Epithelial cell of proximal tubule (primary cell): ENCODE measurements at regions not wholly inside any gene's neighbourhood (a gene's known extent, or its start where the extent isn't known, plus 50 kb on each side); places are given as distances from the start of the nearest gene placed in this dataset.

ENCODE experiments used
- DNase-seq: peaks from one replicate; pipeline ENCODE4 v3.0.0-alpha.2; 2011; ENCODE audit warnings: low read depth
- H3K4me3 ChIP-seq: 2 replicates; pipeline ENCODE4 v1.5.1; 2011; ENCODE audit warnings: low read depth, mild to moderate bottlenecking, low read length
- TF ChIP-seq, protein P1 (sequence below): conservative IDR thresholded peaks from 2 replicates; pipeline ENCODE4 v1.5.1; 2012; ENCODE audit warnings: low read depth, mild to moderate bottlenecking, low read length

DNA sequence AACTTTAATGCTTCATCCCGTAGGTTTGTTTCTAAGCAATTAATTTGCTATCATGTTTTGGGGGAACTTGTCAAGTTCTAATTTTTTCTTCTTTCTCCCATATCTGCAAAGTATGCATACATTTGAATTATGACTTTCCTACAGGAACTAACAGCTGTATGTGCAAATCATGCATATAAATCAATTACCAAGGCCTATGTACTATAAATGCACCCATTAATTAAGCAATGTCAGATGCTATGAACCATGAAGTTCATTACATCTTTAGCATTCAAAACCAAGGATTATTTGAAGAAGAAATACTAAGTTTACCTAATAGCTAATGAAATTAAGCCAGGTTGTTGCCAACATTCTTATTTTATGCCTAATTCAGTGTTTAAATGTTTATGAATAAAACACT is 851.3 kb downstream of the TFAP2A start:
- no peak for DNase-seq
- TF ChIP-seq, protein P1, sequence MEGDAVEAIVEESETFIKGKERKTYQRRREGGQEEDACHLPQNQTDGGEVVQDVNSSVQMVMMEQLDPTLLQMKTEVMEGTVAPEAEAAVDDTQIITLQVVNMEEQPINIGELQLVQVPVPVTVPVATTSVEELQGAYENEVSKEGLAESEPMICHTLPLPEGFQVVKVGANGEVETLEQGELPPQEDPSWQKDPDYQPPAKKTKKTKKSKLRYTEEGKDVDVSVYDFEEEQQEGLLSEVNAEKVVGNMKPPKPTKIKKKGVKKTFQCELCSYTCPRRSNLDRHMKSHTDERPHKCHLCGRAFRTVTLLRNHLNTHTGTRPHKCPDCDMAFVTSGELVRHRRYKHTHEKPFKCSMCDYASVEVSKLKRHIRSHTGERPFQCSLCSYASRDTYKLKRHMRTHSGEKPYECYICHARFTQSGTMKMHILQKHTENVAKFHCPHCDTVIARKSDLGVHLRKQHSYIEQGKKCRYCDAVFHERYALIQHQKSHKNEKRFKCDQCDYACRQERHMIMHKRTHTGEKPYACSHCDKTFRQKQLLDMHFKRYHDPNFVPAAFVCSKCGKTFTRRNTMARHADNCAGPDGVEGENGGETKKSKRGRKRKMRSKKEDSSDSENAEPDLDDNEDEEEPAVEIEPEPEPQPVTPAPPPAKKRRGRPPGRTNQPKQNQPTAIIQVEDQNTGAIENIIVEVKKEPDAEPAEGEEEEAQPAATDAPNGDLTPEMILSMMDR, result no peak
- no peak overlapping the region for H3K4me3 ChIP-seq

DNA sequence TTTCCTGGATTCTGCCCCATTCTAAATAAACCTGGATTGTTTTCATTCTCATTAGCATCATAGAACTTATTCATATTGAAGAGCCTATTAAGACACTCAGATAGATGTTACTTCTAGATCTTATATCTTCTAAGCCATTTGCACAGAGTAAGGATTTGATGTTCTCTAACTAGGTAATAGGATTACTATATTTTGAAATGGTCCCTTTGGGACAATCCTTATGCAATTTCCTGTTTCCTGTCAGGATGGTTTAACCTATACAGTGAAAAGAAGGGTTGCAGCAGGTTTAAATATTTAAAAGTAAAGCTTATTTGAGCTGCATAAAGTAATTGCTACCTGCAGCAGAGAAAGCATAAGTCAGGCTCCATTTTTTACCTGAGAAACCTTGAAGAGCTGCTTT is 860.1 kb downstream of the TFAP2A start:
- TF ChIP-seq, protein P1, result no peak
- no peak for DNase-seq
- H3K4me3 ChIP-seq, result no peak overlapping the region

DNA sequence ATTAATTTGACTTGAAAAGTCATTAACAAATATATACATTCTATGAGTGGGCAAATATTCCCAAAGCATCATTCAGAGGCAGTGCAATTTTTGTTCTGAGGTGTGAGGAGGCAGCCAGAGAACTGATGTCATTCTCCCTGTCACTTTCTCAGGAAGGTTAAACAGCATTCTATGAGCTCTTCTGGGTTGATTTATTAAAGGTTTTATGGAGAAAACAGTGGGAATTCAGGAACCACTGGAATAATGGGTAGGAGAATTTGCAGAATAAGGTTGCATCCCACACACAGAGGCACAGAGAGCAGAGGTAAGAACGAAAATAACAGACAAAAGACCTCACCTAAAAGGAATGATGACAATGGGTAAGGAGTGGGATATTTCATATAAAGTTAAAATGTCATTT is 860.6 kb downstream of the TFAP2A start:
- TF ChIP-seq, protein P1, result no peak
- no peak overlapping the region for H3K4me3 ChIP-seq
- DNase-seq, result no peak

DNA sequence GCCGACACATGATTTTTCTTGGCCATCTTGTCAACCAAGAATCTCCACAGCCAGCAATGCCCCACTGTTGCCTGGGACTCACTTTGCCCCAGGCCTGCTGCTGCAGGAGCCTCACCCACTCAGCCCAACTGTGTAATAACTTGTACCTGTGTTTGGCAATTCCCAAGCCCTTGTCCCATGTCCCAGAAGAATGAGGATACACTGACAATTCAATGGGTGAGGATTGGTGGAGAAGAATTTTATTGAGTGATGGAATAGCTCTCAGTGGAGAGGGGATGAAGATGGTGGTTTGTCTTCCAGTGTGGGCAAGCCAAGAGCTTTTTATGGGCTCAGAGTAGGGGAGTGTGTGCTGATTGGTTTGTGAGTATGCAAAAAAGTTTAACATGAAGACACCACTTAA is 861.9 kb downstream of the TFAP2A start:
- DNase-seq, result no peak
- H3K4me3 ChIP-seq, result no peak overlapping the region
- TF ChIP-seq, protein P1, result no peak

DNA sequence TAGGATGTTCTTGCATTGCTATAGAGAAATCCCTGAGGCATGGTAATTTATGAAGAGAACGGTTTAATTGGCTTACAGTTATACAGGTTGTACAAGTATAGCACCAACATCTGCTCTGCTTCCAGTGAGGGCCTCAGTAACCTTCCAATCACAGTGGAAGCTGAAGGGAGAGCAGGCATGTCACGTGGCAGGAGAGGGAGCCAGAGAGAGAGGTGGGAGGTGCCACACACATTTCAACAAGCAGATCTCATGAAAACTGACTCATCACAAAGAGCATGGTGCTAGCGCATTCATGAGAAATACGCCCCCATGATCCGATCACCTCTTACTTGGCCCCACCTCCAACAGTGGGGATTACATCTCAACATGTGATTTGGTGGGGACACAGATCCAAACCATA is 871.2 kb downstream of the TFAP2A start:
- TF ChIP-seq, protein P1, result peak; percentile 18
- DNase-seq, result no peak
- no peak overlapping the region for H3K4me3 ChIP-seq

DNA sequence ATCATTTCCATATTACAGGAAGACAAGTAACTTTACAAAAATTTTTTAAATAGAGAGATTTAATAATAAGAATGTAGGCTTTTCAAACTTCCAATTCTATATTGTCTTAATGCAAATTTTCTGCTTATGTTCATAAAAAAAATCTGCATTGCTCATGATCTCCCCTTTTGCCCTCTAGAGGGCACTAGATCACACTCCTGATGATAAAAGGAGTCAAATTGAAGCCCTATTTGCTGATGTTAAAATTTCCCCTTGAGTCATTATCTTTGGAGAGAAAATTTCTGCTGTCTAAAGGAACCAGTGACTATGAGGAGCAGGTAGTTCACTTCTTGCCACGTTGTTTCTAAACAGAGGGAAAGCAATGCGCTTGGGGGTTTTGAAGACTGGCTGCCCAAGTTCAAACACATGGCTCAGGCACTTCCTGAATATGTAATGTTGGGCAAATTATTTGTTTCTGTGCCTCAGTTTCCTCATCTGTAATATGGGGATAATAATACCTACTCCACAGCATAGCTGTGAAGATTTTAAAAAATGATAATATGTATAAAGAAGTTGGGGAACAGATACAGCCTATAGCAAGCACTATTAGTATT is 874.2 kb downstream of the TFAP2A start:
- no peak overlapping the region for H3K4me3 ChIP-seq
- TF ChIP-seq, protein P1, result peak; percentile 84
- no peak for DNase-seq

DNA sequence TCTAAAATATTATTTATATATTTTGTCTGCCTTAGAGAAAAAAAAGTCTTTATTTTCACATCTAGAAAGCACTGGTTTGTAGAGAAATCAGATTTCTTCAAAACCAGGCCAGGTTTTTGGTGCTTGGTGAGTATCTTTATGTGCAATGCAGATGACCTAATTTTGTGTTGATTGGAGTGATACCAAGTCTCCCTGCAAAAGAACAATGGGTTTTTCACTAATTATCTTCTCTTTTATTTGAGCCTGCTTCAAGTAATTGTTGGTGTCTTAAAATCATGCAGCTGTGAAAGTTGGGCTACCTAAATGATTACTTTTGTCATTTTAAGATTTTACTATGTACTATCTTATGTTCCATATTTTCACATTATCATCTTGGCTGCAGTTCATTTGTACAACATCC is 874.7 kb downstream of the TFAP2A start:
- no peak for DNase-seq
- TF ChIP-seq, protein P1, result no peak
- no peak overlapping the region for H3K4me3 ChIP-seq
